Gastrocnemius medialis (tissue), 4 donors: ENCODE measurements at regions not wholly inside any gene's neighbourhood (a gene's known extent, or its start where the extent isn't known, plus 50 kb on each side); places are given as distances from the start of the nearest gene placed in this dataset.

Experiments used
- POLR2A ChIP-seq, 2 donors: fragments of 450-650 bp; IDR thresholded peaks; one replicate each; pipeline ENCODE4 v1.6.1; 2017; ENCODE audit warnings: antibody characterized with exemption in 2 of 2, mild to moderate bottlenecking in 2 of 2, moderate library complexity in 2 of 2
- TF ChIP-seq, protein P1 (sequence below), 5 experiments: fragments of 450-650 bp in 3 of 5; fragments of 200-600 bp in 2 of 5; sonication (generic) in 2 of 5; IDR thresholded peaks in 4 of 5; conservative IDR thresholded peaks in 1 of 5; 1 replicate in 4 of 5; 2 replicates in 1 of 5; pipeline ENCODE4 v1.5.1; 2016 to 2019; ENCODE audit warnings: antibody characterized with exemption in 5 of 5, mild to moderate bottlenecking in 3 of 5, moderate library complexity in 3 of 5

DNA sequence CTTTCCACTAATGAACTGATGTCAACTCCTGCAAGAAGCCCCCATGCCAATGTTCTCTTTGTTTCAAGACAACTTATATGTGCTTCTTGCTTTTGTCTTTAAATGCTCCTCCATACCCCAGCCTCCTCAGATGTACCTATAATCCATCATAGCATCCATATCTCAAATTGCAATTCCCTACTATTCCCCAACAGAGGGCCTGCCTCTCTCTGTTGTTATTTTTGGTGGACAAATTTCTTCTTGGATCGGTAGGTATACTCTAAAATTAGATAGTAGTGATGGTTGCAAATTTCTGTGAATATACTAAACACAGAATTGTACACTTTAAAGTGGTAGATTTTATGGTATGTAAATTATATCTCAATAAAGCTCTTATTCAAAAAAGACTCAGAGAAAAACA, 820.1 kb downstream of the METTL4 start:
- TF ChIP-seq, protein P1, sequence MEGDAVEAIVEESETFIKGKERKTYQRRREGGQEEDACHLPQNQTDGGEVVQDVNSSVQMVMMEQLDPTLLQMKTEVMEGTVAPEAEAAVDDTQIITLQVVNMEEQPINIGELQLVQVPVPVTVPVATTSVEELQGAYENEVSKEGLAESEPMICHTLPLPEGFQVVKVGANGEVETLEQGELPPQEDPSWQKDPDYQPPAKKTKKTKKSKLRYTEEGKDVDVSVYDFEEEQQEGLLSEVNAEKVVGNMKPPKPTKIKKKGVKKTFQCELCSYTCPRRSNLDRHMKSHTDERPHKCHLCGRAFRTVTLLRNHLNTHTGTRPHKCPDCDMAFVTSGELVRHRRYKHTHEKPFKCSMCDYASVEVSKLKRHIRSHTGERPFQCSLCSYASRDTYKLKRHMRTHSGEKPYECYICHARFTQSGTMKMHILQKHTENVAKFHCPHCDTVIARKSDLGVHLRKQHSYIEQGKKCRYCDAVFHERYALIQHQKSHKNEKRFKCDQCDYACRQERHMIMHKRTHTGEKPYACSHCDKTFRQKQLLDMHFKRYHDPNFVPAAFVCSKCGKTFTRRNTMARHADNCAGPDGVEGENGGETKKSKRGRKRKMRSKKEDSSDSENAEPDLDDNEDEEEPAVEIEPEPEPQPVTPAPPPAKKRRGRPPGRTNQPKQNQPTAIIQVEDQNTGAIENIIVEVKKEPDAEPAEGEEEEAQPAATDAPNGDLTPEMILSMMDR (IDR thresholded peaks at IDR 0.05 in 4 of 5, conservative IDR thresholded peaks at IDR 0.05 in 1 of 5) = no peak
- no peak for TF ChIP-seq POLR2A (IDR thresholded peaks at IDR 0.05)
